A673 (cell line): ENCODE measurements at regions not wholly inside any gene's neighbourhood (a gene's known extent, or its start where the extent isn't known, plus 50 kb on each side); places are given as distances from the start of the nearest gene placed in this dataset.

Experiments
- BruUV-seq: library from RNA; stranded (reverse); fragments of 400-500 nt; replicated peaks from 2 replicates; lab custom pipeline; 2021; lab: Mats Ljungman, UMichigan
- CTCF ChIA-PET: fragments of 300-600 bp; sonication (Branson Sonifier 250); formaldehyde crosslinking; loops from one replicate; lab custom pipeline; 2022; ENCODE audit warnings: antibody characterized with exemption; lab: Charles Lee
- POLR2A ChIA-PET: fragments of 300-600 bp; sonication (Branson Sonifier 250); formaldehyde crosslinking; loops from one replicate; lab custom pipeline; 2022; ENCODE audit warnings: antibody characterized with exemption; ENCODE audit not compliant: low non-redundant PET; lab: Charles Lee
- DNase-seq: peaks from one replicate; pipeline ENCODE4 v3.0.0-alpha.2; 2015; ENCODE audit warnings: low spot score
- H3K27ac ChIP-seq: fragments of 200-600 bp; sonication (generic); 2 replicates; pipeline ENCODE4 v1.5.1; 2016; ENCODE audit warnings: mixed run types, low read depth, mild to moderate bottlenecking, mixed read lengths, antibody characterized with exemption, low read length; ENCODE audit not compliant: poor library complexity, severe bottlenecking
- H3K27me3 ChIP-seq: fragments of 200-600 bp; sonication (generic); replicated peaks from 2 replicates; pipeline ENCODE4 v1.6.1; 2017; ENCODE audit warnings: mixed run types, low read depth, mild to moderate bottlenecking, mixed read lengths, antibody characterized with exemption, low read length; ENCODE audit not compliant: insufficient read depth, poor library complexity
- H3K36me3 ChIP-seq: fragments of 200-600 bp; sonication (generic); 2 replicates; pipeline ENCODE4 v1.6.1; 2016; ENCODE audit warnings: mixed run types, mild to moderate bottlenecking, mixed read lengths, antibody characterized with exemption, low read length; ENCODE audit not compliant: insufficient read depth, poor library complexity, severe bottlenecking
- H3K4me1 ChIP-seq: fragments of 200-600 bp; sonication (generic); 2 replicates; pipeline ENCODE4 v1.6.1; 2017; ENCODE audit warnings: mixed run types, mild to moderate bottlenecking, mixed read lengths, antibody characterized with exemption, low read length; ENCODE audit not compliant: insufficient read depth, poor library complexity, severe bottlenecking
- H3K4me3 ChIP-seq: fragments of 200-600 bp; sonication (generic); 2 replicates; pipeline ENCODE4 v1.5.1; 2016; ENCODE audit warnings: low read depth, mixed run types, mild to moderate bottlenecking, mixed read lengths, low read length; ENCODE audit not compliant: poor library complexity, severe bottlenecking
- H3K9me3 ChIP-seq: fragments of 200-600 bp; sonication (generic); 2 replicates; pipeline ENCODE4 v1.6.1; 2016; ENCODE audit warnings: mixed run types, low read depth, mild to moderate bottlenecking, mixed read lengths, antibody characterized with exemption, low read length; ENCODE audit not compliant: poor library complexity, severe bottlenecking
- EZH2 ChIP-seq: fragments of 200-600 bp; sonication (generic); IDR thresholded peaks from 2 replicates; pipeline ENCODE4 v1.6.1; 2017; ENCODE audit warnings: borderline replicate concordance, low read depth, mild to moderate bottlenecking, mixed read lengths, antibody characterized with exemption, low read length; ENCODE audit not compliant: poor library complexity, severe bottlenecking
- intact Hi-C: fragments of 100-400 bp; cut with micrococcal nuclease; formaldehyde crosslinking; loops from one replicate; pipeline ENCODE4 v1.10.0; 2022; ENCODE audit not compliant: unreplicated experiment
- TF ChIP-seq, protein P1 (sequence below): fragments of 300-800, 200-600 bp; sonication (generic); conservative IDR thresholded peaks from 2 replicates; pipeline ENCODE4 v1.5.1; 2017; ENCODE audit warnings: low read depth, mild to moderate bottlenecking, antibody characterized with exemption, low read length, moderate library complexity, mixed read lengths

DNA sequence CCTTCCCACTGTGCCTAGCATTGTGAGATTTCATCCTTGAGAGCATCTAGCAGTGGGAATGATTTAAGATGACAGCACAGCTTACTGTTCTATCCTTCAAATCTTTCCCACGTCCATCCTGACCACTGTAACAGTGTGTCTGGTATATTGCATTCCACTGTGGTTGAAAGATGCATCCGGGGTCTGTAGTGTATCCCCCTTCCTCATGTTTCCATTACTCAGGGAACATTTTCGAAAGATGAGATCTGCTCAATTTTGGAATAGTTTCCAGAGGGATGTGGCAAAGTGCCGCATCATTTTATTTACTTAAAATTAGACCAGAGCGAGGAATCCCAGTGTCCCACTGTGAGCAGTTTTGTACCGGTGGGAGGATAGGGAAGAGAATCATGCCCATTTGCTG lies 407.1 kb upstream of the PAPPA start:
- no TSS peak for BruUV-seq
- Histone ChIP-seq H3K9me3 (no peaks in the 10 kb centered on the region), H3K36me3 (no peaks in the 10 kb centered on the region), H3K4me3 (no peak overlapping the region), H3K27me3 (no peaks in the 10 kb centered on the region), H3K27ac (no peak overlapping the region), H3K4me1 (no peaks in the 10 kb centered on the region)
- no peak for DNase-seq
- intact Hi-C loops, result no loop called here
- ChIA-PET CTCF (no interaction called here), POLR2A (no interaction called here)
- TF ChIP-seq, protein P1, sequence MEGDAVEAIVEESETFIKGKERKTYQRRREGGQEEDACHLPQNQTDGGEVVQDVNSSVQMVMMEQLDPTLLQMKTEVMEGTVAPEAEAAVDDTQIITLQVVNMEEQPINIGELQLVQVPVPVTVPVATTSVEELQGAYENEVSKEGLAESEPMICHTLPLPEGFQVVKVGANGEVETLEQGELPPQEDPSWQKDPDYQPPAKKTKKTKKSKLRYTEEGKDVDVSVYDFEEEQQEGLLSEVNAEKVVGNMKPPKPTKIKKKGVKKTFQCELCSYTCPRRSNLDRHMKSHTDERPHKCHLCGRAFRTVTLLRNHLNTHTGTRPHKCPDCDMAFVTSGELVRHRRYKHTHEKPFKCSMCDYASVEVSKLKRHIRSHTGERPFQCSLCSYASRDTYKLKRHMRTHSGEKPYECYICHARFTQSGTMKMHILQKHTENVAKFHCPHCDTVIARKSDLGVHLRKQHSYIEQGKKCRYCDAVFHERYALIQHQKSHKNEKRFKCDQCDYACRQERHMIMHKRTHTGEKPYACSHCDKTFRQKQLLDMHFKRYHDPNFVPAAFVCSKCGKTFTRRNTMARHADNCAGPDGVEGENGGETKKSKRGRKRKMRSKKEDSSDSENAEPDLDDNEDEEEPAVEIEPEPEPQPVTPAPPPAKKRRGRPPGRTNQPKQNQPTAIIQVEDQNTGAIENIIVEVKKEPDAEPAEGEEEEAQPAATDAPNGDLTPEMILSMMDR, result no peak
- no peak for TF ChIP-seq EZH2

DNA sequence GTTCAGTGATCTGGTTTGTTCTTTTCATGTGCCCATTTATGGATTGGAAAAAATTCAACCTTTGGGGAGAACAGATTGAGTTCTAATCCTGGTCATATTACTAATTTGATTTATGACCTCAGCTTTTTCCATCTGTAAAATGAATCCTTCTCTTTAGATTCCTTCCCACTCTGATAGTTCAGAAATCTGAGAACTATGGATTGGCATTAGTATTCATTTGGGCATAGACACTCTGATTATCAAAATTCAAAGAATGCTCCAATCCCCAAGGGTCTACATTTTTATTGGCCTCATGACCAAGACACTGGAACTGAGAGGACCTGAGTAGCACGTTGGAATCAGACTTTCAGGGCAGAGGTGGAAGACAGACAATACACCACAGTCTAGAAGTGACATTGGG lies 405.9 kb upstream of the PAPPA start:
- intact Hi-C loops, result no loop called here
- ChIA-PET CTCF (no interaction called here), POLR2A (no interaction called here)
- Histone ChIP-seq H3K27ac (no peak overlapping the region), H3K36me3 (no peaks in the 10 kb centered on the region), H3K4me1 (no peaks in the 10 kb centered on the region), H3K27me3 (no peaks in the 10 kb centered on the region), H3K9me3 (no peaks in the 10 kb centered on the region), H3K4me3 (no peak overlapping the region)
- no TSS peak for BruUV-seq
- TF ChIP-seq, protein P1, result no peak
- no peak for TF ChIP-seq EZH2
- no peak for DNase-seq

DNA sequence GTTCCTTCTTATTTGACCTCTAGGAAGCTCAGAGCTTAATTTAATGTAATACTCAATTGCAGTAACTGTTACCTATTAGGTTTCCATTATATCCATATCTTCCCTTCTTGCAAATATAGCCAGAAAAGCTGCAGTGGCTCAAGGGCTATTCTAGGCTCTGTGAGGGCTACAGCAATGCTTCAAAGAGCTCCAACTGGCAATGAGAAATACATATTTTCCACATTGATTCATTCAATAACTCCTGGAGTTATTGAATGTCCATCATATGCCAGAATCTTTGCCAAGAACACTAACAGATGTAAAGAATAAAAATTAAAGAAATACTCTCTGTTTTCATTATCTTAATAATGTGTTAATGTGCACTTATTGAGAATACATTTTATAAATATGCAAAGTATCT lies 396.9 kb upstream of the PAPPA start:
- Histone ChIP-seq H3K27me3 (no peaks in the 10 kb centered on the region), H3K4me3 (no peak overlapping the region), H3K4me1 (peaks cover 19% of the 10 kb centered on the region), H3K36me3 (no peaks in the 10 kb centered on the region), H3K27ac (no peak overlapping the region), H3K9me3 (no peaks in the 10 kb centered on the region)
- intact Hi-C loops, result no loop called here
- no peak for TF ChIP-seq EZH2
- TF ChIP-seq, protein P1, result no peak
- DNase-seq, result no peak
- no TSS peak for BruUV-seq
- POLR2A ChIA-PET, result no interaction called here
- CTCF ChIA-PET, result no interaction called here
